ENCODE measurements at regions not wholly inside any gene's neighbourhood (a gene's known extent, or its start where the extent isn't known, plus 50 kb on each side); places are given as distances from the start of the nearest gene placed in this dataset.

GRCh38 chr4:38202242-38202641, 242.0 kb downstream of the PTTG2 start (continued):
- TF ChIP-seq, protein P1, sequence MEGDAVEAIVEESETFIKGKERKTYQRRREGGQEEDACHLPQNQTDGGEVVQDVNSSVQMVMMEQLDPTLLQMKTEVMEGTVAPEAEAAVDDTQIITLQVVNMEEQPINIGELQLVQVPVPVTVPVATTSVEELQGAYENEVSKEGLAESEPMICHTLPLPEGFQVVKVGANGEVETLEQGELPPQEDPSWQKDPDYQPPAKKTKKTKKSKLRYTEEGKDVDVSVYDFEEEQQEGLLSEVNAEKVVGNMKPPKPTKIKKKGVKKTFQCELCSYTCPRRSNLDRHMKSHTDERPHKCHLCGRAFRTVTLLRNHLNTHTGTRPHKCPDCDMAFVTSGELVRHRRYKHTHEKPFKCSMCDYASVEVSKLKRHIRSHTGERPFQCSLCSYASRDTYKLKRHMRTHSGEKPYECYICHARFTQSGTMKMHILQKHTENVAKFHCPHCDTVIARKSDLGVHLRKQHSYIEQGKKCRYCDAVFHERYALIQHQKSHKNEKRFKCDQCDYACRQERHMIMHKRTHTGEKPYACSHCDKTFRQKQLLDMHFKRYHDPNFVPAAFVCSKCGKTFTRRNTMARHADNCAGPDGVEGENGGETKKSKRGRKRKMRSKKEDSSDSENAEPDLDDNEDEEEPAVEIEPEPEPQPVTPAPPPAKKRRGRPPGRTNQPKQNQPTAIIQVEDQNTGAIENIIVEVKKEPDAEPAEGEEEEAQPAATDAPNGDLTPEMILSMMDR (IDR thresholded peaks at IDR 0.05; ENCODE audit: control extremely low read depth in 1 of 3, insufficient read depth in 1 of 3, low read depth in 1 of 3, low read length in 3 of 3): no peak
- TF ChIP-seq SIX5 (IDR thresholded peaks at IDR 0.05; ENCODE audit: low read depth, low read length) (no peak), EZH2 (IDR thresholded peaks at IDR 0.05; ENCODE audit: low read depth, low read length, severe bottlenecking) (no peak), RAD21 (IDR thresholded peaks at IDR 0.05 in 1 of 2, conservative IDR thresholded peaks at IDR 0.05 in 1 of 2; ENCODE audit: low read depth in 2 of 2, low read length in 2 of 2) (no peak)
